Breast epithelium (tissue), 3 donors: ENCODE measurements at regions not wholly inside any gene's neighbourhood (a gene's known extent, or its start where the extent isn't known, plus 50 kb on each side); places are given as distances from the start of the nearest gene placed in this dataset.

ENCODE experiments used
- POLR2A ChIP-seq: fragments of 450-650 bp; IDR thresholded peaks from one replicate; pipeline ENCODE4 v1.6.1; 2016; ENCODE audit warnings: antibody characterized with exemption, mild to moderate bottlenecking, moderate library complexity
- POLR2AphosphoS5 ChIP-seq, 3 donors: sonication (generic); formaldehyde crosslinking; IDR thresholded peaks; one replicate each; pipeline ENCODE4 v1.6.1; 2017; ENCODE audit warnings: antibody characterized with exemption in 3 of 3

DNA sequence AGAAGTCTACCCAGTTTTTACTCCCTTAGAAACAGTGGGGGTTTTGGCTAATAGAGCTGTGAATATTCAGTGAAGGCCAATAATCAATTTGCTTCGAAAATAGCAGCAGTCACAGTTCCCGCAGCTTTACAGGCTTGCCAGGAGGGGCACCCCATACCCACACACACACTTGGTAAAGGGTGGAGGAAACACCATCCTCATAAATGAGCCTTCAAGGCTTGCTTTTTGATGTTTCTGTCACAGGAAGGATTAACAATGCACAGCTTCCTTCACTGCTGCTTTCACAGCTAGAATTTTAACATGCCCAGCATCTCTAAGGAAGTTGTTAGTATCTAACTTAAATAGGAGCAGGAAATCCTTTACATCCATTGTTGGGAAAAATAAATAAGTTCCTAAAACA, 1247.5 kb upstream of the C9orf72 start:
- no peak for TF ChIP-seq POLR2A
- no peak for TF ChIP-seq POLR2AphosphoS5 (IDR thresholded peaks at IDR 0.05)
